Superior temporal gyrus (tissue), 1 donor: ENCODE measurements at regions not wholly inside any gene's neighbourhood (a gene's known extent, or its start where the extent isn't known, plus 50 kb on each side); places are given as distances from the start of the nearest gene placed in this dataset.

ENCODE experiments used
- DNase-seq: peaks from one replicate; pipeline ENCODE4 v3.0.0-alpha.2; 2016; ENCODE audit errors: extremely low spot score

DNA sequence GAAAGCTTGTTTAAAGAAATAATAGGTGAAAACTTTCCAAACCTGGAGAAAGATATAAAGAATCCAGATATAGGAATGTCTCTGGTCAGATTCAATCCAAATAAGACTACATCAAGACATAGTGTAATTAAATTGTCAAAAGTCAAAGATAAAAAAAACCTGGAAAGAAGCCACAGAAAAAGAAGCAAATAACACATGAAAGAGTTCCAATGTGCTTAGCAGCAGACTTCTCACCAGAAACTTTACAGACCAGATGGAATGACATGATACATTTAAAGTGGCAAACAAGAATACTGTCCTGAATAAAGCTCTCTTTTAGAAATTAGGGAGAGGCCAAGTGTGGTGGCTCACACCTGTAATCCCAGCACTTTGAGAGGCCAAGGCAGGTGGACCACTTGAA lies 1039.9 kb downstream of the KCNT2 start:
- DNase-seq: no peak

DNA sequence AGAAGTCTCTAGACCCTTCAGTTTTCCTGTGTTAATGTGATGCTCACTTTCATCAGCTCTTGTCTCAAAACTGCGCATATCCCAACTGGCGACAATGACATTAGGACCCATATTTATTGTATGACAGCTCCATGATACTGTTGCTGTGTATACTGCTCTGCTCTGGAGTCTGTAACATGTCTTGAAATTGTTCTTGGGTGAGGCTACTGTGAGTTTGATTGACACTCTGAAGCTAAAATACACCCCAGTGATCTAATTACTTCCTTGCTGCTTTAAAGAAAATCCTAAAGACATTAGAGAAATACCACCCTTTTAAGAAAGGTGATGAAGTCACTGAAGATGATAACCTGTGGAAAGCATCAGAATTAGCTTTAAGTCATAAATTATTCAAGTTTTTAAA lies 1046.2 kb downstream of the KCNT2 start:
- no peak for DNase-seq

DNA sequence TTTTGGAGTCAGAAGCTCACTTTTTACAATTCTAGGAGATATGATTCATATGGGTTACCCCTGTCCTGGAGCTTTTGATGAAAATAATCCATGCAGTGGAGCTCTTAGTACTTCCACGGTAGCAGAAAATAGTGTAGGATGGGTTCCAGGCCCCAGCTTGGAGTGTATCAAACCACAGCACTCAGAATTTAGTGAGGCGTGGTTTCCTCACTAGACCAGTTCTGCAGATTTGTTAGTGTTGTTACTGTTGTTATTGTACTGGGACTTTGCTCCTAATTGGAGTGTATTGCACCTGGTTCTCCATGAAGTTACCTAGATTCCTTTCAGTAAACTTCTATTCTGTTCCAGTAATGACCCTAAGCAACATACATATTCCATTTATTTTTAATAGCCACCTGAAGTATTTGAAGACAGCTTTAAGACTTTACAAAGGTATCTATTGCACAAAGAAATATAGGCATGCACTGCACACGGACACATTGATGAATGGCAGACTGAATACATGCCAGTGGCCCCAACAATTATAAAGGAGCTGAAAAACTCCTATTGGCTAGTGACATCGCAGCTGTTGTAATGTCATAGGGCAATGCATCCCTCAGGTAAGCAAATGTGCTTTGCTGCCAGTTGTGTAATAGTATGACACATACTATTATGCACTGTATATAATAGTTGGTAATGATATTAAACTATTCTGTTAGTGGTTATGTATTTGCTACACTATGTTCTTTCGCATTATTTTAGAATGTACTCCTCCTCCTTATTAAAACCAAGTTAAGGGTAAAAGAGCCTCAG lies 1058.0 kb downstream of the KCNT2 start:
- no peak for DNase-seq

DNA sequence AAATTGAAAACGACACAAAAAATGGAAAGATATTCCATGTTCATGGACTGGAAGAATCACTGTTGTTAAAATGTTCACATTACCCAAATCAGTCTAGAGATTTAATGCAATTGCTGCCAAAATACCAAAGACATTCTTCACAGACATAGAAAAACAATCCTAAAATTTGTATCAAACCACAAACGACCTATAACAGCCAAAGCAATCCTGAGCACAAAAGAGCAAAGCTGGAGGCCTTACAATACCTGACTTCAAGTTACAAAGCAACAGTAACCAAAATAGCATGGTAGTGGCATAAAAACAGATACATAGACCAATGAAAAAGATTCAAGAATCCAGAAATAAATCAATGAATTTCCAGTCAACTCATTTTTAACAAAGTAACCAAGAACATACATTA lies 1077.3 kb downstream of the KCNT2 start:
- DNase-seq: no peak

DNA sequence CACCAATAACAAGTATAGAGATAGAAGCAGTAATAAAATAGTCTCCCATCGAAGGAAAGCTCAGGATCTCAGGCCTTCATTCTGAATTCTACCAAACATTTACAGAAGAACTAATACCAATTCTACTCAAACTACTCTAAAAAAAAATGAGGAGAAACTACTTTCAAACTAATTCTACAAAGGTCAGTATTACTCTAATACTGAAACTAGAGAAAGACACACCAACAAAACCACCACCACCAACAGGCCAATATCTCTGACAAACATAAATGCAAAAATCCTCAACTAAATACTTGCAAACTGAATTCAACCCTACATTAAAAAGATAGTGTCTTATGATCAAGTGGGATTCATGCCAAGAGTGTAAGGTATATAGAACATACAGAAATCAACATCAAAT lies 1078.4 kb downstream of the KCNT2 start:
- no peak for DNase-seq

DNA sequence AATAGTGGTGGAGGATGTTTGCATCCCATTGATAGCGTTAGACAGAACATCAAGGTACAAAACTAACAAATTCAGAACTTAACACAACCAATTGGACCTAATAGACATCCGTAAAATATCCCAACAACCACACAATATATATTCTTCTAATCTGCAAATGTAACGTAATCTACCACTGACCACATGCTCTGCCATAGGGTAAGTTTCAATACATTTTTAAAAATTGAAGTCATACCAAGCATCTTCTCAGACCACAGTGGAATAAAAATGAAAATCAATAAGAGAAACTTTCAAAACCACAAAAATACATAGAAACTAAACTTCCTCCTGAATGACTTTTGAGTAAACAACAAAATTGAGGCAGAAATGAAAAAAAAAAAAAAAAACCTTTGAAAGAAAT lies 1087.5 kb downstream of the KCNT2 start:
- no peak for DNase-seq

DNA sequence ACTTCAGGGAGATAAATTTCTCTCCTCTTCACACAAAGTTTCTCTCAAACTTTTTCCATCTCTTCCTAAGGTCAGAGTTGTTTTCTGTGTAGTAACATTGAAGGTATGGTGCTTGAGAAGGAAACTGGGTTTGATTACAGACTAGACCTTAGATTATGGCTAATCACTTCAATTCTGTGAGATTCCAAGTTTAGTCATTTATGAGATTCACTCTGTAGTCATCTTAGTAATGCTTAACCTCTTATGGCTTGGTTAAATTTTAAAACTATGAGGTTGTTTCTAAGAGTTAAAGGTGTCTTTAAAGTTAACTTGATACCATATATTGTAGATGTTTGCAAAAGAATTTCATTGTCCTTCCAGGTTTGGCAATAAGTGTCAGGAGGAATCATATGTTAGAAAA lies 1092.2 kb downstream of the KCNT2 start:
- DNase-seq: no peak

DNA sequence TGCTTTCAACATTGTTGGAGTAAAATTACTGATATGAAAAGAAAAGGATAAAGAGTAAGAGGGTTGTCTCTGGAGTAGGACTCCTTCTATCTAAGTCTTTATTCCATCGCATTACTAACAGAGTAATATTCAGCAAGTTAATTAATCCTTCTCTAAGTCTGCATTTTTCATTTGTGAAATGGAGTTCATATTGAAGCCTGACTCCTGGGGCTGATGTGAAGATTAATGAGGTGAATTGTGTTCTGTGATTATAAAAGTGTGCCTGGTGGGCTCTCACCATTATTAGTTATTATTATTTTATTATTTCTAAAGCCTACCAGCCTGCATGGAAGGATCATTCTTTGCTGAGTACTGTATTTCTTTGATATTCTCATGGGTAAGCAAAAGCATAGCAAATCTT lies 1096.7 kb downstream of the KCNT2 start:
- DNase-seq: no peak

DNA sequence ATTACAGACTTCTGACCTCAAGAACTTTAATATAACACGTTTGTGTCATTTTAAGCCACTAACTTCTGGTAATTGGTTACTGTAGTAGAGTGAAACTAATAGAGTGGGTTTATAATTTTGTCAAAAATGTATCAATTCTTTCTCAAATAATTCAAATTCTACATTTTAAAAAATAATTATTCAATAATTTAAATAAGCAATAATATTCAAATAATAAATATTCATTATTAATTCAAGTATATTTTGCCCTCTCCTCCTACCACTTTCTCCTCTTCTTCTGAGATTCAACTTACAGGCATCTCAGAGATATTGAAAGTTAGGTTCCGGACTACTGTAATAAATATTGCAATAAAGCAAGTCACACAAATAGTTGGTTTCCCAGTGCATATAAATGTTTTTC lies 1107.1 kb downstream of the KCNT2 start:
- DNase-seq: no peak

DNA sequence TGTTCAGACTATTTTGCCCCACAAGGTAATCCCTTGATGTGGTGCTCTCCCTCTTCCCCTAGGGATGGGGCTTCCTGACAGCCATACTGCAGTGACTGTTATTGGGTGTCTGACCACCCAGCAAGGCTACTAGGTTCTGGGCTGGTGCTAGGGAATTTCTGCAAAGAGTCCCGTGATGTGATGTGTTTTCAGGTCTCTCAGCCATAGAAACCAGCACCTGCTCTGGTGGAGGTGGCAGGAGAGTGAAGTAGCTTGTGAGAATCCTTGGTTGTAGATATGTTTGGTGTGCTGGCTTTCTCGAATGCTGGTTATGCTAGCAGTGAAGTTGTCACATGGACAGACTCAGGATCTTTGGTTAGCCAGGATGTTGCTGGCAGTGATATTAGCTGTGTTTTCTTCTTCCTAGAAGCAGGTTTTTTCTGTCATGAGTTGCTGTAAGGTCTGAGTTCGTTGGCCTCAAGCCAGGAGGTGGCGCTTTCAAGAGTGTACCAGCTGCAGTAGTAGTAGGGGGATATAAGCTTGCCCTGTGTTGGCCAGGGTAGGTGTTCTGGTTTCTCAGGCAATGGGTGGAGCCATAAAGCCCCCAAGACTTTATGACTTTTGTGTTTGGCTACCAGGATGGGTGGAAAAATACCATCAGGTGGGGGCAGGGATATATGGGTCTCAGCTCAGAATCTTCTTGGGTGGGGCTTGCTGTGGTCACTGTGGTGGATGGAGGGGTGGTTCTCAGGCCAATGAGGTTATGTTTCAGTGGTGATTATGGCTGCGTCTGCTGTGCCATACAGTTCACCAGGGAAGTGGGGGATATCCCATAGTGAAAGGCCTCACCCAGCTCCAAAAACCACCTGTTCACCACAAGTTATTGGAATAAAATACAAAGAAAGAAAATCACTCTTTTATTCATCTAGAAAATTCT lies 1112.3 kb downstream of the KCNT2 start:
- DNase-seq: no peak

DNA sequence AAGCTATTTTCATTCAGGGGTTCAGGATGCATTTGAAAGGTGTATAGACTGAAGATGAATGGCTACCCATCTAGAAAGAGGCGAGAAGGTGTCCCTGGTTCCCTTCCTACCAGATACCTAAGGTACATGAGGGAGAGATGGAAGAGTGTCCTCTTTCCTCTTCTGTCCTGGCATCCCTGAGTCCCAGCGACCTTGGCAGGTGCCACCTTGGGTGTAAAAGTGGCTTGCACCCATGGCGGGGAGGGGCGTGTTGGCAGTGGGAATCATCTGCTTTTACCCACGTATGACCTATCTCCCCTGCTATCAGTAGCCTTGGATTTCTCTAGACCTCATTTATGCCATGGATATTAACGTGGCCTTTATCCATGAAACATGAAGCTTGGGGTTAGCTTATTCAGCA lies 1126.1 kb downstream of the KCNT2 start:
- no peak for DNase-seq

DNA sequence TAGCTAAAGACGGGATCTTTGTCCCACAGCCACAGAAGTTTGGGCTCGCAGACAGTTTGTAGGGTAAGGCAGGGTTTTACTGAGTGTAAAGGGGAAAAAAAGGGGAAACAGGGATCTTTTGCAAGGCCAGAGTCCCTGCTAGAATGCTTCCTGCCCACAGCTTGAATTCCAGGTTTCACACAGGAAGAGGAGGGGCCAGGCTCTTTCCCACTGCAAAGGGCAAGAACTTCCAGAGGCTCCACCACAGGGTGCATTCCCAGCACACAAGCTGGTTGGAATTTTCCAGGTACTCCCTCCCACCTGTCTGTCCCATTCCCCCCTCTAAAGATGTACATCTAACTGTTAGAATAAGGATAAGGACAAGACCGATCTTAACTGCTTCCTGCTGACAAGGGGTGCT lies 1126.9 kb downstream of the KCNT2 start:
- no peak for DNase-seq

DNA sequence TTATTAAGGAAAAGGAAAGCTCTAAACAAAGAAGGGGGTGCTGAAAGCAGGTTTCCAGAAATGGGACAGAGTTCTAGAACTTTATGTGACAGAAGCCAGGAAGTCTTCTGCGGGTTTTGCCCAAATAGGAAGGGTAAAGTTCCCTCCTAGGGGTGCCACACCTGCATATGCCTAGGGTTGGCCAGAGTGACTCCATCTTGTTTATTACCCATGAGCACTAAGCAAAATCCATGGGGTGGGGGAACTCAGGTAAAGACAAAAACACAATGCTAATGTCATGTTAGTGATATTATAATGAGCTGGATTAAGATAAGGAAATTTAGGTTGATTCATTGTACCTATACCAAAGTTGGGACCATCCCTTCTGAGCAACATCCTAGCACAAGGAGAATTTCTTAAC lies 1132.7 kb downstream of the KCNT2 start:
- DNase-seq: no peak

DNA sequence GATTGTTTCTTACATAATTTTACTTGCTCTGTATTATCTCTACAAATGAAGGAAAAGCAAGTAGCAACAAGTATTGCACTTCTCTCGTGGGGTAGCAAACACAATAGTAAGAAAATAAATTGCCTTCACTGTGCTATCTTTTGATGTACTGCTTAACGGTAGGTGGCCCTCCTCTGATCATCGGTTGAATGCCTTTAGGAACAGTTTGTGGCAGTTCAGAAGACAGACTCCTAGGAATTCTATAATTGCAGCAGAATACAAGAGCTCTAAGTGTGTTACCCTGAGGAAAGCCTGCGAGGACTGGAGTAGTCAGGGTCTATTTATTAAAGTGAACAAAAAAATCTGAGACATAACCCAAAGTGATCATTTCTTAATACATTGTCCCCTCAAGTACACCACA lies 1135.9 kb downstream of the KCNT2 start:
- no peak for DNase-seq

DNA sequence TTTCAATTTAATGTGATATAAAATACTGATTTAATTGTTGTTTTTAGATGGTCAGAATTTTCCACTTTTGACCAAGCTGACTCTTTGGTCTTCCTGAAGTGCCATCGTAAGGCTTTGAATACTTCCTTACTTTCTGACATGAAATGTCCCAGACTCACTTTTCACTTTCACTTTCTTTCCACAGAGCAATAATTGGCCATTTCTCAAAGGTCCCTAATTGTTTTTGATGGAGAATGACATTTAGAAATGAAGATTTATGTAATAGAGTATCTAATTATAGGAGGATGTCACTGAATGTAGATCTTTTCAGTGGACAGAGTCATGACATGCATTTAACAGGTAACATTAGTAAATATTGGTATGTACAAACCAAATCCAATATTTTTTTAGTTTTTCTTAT lies 1141.6 kb downstream of the KCNT2 start:
- DNase-seq: no peak

DNA sequence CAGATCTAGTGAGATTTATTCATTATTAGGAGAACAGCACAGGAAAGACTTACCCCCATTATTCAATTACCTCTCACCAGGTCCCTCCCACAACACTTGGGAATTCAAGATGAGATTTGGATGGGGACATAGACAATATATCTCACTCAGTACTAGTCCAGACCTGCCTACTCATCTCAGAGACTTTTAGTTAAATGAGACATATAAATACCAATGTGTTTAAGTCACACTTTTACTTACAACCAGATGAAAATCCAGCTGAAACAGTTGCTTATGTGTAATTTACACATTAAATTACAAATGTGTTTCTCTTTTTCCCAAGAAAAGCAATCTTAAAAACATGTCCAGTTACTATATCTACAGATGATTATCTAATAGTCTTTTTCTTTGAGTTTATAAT lies 1145.6 kb downstream of the KCNT2 start:
- DNase-seq: no peak

DNA sequence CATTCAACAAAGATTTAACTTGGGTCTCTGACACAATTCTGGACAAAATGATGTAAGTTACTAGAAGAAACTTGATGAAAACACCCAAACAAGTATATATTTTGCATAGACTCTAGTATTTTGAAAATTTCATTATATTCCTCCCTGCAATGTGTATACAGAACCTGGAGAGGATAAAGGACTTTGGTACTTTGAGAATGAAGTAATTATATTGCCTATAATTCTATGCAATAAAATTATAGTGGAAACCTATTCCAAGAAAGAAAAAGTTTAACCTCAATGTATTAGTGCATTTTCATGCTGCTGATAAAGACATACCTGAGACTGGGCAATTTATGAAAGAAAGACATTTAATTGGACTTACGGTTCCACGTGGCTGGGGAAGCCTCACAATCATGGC lies 1146.1 kb downstream of the KCNT2 start:
- DNase-seq: no peak

DNA sequence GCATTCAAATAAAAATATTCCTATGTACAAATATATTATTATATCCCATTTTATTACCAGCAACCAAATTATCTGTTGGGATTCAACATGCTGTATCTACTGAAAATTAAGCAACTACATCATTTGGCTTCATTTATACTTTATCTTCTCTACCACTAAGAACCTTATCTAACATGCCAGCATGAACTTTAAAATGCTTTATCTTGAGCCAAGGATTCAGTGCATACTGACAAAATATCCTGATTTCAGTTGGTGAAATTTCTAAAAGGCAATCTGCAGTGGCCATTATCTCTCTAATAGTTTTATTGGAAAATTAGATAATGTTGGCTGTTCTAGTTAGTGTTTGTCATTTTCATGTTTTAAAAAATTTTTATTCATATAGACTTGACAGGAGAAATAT lies 1149.9 kb downstream of the KCNT2 start:
- DNase-seq: no peak

DNA sequence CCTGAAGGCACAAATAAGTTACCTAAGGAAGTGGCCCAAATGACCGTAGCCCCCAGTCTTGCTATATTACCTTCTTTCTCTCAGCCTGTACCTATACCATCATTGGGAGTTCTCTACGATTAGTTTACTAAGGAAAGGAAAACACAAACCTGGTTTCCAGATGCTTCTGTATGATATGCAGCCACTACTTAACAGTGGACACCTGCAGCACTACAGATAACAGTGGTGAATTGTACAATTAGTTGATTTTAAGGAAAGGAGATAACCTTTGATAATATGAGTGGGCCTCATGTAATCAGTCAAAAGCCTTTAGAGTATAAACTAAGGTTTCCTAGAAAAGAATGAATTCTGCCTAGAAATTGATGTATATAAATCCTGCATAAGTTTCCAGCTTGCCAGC lies 1157.4 kb downstream of the KCNT2 start:
- DNase-seq: no peak

DNA sequence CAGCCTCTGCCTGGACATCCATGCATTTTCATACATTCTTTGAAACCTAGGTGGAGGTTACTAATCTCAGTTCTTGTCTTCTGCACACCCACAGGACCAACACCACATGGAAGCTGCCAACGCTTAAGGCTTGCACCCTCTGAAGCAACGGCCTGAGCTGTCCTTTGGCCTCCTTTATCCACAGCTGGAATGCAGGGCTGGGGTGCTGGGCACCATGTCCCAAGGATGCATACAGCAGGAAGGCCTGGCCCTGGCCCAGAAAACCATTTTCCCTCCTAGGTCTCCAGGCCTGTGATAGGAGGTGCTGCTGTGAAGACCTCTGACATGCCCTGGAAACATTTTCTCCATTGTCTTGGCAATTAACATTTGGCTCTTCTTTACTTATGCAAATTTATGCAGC lies 1168.6 kb downstream of the KCNT2 start:
- DNase-seq: no peak

DNA sequence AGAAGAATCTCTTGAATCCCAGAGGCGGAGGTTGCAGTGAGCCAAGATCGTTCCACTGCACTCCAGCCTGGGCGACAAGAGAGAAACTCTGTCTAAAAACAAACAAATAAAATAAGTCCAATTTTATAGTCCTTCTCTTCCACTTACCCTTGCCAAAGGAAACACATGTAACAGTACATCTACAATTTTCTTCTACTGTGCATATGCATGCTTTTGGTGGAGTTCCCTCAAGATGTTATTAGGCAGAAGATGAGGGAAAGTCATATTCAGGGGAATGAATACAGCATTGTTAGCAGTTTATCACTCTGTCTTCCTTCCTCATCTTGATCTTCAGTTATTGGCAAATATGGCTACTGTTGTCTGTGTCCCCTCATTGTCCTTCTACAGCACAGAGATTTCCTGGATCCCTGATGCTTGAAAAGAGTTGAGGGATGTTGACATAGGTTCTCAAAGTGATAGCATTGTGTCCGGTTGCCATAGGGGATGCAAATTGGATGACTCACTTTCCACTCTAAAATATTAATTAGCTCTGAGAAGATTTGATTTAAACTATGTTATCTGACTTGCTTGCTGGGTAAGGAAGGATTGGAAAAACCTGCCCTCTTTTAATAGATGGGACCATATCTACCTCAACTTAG lies 1173.6 kb downstream of the KCNT2 start:
- DNase-seq: no peak

DNA sequence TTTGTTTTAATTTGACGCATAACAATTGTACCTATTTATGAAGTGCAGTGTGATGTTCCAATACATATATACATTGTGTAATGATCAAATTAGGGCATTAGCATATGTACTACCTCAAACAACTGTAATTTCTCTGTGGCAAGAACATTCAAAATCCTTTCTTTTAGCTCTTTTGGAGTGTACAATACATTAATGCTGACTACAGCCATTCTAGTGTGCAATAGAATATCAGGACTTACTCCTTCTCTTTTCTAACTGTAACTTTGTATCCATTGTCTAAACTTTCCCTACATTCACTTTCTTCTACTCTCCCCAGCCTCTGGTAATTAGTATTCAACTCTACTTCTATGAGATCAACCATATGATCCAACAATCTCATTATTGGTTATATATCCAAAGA lies 1177.4 kb downstream of the KCNT2 start:
- DNase-seq: no peak

DNA sequence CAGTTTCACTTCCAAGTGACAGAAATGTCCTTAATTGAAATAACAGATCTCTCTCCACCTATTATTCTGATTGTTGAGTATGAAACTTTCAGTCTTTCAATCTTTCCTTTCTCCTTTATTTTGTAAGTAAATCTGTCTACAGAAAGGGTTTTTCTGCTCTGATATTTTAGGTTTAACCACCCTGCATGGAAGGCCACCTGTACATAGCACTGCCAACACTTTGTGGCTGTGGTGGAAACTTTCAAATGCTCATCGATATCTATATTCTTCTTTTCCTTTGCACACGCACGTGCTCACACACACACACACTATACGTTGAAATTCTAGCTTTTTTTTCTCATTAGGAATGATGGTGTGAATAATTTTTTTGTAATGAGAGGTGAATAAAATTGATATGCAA lies 1179.3 kb downstream of the KCNT2 start:
- DNase-seq: no peak
